ENCODE measurements at regions not wholly inside any gene's neighbourhood (a gene's known extent, or its start where the extent isn't known, plus 50 kb on each side); places are given as distances from the start of the nearest gene placed in this dataset.
"Not testable (repeated sequence)": the region's sequence is repeated elsewhere in the genome, so short reads cannot be mapped to it uniquely, and the experiment has no call there.

DNA sequence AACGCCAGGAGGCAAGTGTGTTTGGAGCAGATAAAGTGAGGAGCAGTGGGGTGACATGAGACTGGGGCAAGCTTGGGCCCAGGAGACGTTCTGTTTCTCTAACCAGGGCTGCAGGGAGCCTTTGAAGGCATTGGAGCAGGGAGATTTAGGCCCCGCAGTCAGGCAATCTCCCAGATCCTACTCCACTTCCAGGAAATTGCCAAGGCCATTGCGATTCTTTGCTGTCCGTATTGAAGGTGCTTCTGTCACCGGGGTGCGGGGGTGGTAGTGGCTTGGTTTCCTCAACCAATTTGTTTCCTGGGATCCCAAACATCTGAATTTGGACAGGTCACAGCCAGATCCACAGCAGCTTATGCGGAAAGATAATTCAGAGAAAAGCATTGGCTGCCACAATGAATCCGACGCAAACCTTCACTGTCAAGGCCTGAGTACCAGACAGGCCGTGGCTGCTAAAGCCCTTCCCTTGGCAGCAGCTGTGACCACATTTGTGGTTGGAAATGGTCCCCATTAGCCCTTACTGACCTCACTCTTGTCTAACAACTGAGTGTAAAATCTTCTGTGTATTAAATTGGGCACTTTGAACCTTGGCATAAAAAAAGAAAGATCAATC lies 385.6 kb downstream of the PTPRU start:
- TF ChIP-seq CTCF (IDR thresholded peaks at IDR 0.05) (no peak), EZH2 (IDR thresholded peaks at IDR 0.05) (no peak), EZH2phosphoT487 (IDR thresholded peaks at IDR 0.05) (no peak)
- Mint-ChIP-seq H3K27ac (no peak overlapping the region), H3K9me3 (no peaks in the 10 kb centered on the region), H3K27me3 (ENCODE audit: insufficient read depth, low read depth) (no peaks in the 10 kb centered on the region), H3K4me1 (no peaks in the 10 kb centered on the region), H3K36me3 (no peaks in the 10 kb centered on the region), H3K4me3 (no peak overlapping the region)
- no peaks in the 10 kb centered on the region for H3F3A ChIP-seq (ENCODE audit: low read depth)
- no peaks in the 10 kb centered on the region for H4K20me1 ChIP-seq (ENCODE audit: low read depth)
- no peak for DNase-seq (ENCODE audit: low spot score)
- H2AFZ ChIP-seq (replicated peaks): no peak overlapping the region
- H3K9me3 ChIP-seq (ENCODE audit: low read depth): no peaks in the 10 kb centered on the region
- H3K36me3 ChIP-seq: no peaks in the 10 kb centered on the region
- H3K27ac ChIP-seq: no peak overlapping the region
- no peaks in the 10 kb centered on the region for H3K4me1 ChIP-seq
- no peak overlapping the region for H3K9ac ChIP-seq
- H3K79me2 ChIP-seq (ENCODE audit: low read depth): no peaks in the 10 kb centered on the region
- H3K4me3 ChIP-seq: no peak overlapping the region
- H3K4me2 ChIP-seq: no peak overlapping the region
- H3K27me3 ChIP-seq: no peaks in the 10 kb centered on the region

DNA sequence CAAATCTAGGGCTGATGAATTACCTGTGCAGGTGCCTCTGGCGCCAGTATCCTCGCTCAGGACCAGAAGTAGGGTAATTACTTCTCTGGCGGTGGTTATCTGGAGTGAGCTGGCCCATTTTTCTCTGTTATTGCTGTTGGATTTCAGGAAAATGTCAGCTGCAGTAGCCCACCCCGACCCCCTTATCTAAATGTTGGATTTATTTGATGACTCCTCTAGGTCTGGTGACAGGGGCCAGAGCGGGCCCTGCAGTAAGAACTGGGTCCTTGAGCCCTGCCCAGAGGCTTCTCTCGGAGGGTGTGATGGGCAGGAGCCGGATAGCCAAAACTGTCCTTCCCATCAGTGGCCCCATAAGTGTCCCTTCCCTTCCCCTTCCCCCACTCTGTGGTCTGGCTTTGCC lies 384.3 kb downstream of the PTPRU start:
- no peaks in the 10 kb centered on the region for H4K20me1 ChIP-seq (ENCODE audit: low read depth)
- Mint-ChIP-seq H3K27me3 (ENCODE audit: insufficient read depth, low read depth) (no peaks in the 10 kb centered on the region), H3K9me3 (no peaks in the 10 kb centered on the region), H3K4me1 (no peaks in the 10 kb centered on the region), H3K27ac (no peak overlapping the region), H3K4me3 (no peak overlapping the region), H3K36me3 (no peaks in the 10 kb centered on the region)
- no peaks in the 10 kb centered on the region for H3K4me1 ChIP-seq
- no peak for DNase-seq (ENCODE audit: low spot score)
- no peak overlapping the region for H2AFZ ChIP-seq (replicated peaks)
- no peak overlapping the region for H3K27ac ChIP-seq
- H3K9ac ChIP-seq: no peak overlapping the region
- no peaks in the 10 kb centered on the region for H3K27me3 ChIP-seq
- H3K36me3 ChIP-seq: no peaks in the 10 kb centered on the region
- no peak for TF ChIP-seq CTCF (IDR thresholded peaks at IDR 0.05)
- no peak for TF ChIP-seq EZH2phosphoT487 (IDR thresholded peaks at IDR 0.05)
- no peak for TF ChIP-seq EZH2 (IDR thresholded peaks at IDR 0.05)
- H3F3A ChIP-seq (ENCODE audit: low read depth): no peaks in the 10 kb centered on the region
- no peaks in the 10 kb centered on the region for H3K9me3 ChIP-seq (ENCODE audit: low read depth)
- no peaks in the 10 kb centered on the region for H3K79me2 ChIP-seq (ENCODE audit: low read depth)
- no peak overlapping the region for H3K4me2 ChIP-seq
- H3K4me3 ChIP-seq: no peak overlapping the region

GRCh38 chr1:29607236-29607635 lies 370.9 kb downstream of the PTPRU start:
- H3K9me3 ChIP-seq (ENCODE audit: low read depth): peaks cover 17% of the 10 kb centered on the region
- no peaks in the 10 kb centered on the region for H3K4me1 Mint-ChIP-seq
- no peak overlapping the region for H3K27ac ChIP-seq
- no peak overlapping the region for H3K9ac ChIP-seq
- H4K20me1 ChIP-seq (ENCODE audit: low read depth): no peaks in the 10 kb centered on the region
- H3K9me3 Mint-ChIP-seq: peaks cover 8% of the 10 kb centered on the region
- H3K4me2 ChIP-seq: no peak overlapping the region
- H3F3A ChIP-seq (ENCODE audit: low read depth): no peaks in the 10 kb centered on the region
- H3K27ac Mint-ChIP-seq: no peak overlapping the region
- no peak overlapping the region for H3K4me3 Mint-ChIP-seq
- peaks cover 4% of the 10 kb centered on the region for H3K27me3 Mint-ChIP-seq (ENCODE audit: insufficient read depth, low read depth)
- no peak overlapping the region for H3K4me3 ChIP-seq
- H3K79me2 ChIP-seq (ENCODE audit: low read depth): no peaks in the 10 kb centered on the region
- H3K4me1 ChIP-seq: no peaks in the 10 kb centered on the region
- H3K27me3 ChIP-seq: no peaks in the 10 kb centered on the region
- no peak for TF ChIP-seq EZH2 (IDR thresholded peaks at IDR 0.05)
- no peak for TF ChIP-seq EZH2phosphoT487 (IDR thresholded peaks at IDR 0.05)
- no peak for TF ChIP-seq CTCF (IDR thresholded peaks at IDR 0.05)
- no peak for DNase-seq (ENCODE audit: low spot score)
- no peaks in the 10 kb centered on the region for H3K36me3 Mint-ChIP-seq
- no peaks in the 10 kb centered on the region for H3K36me3 ChIP-seq
- H2AFZ ChIP-seq (replicated peaks): no peak overlapping the region

DNA sequence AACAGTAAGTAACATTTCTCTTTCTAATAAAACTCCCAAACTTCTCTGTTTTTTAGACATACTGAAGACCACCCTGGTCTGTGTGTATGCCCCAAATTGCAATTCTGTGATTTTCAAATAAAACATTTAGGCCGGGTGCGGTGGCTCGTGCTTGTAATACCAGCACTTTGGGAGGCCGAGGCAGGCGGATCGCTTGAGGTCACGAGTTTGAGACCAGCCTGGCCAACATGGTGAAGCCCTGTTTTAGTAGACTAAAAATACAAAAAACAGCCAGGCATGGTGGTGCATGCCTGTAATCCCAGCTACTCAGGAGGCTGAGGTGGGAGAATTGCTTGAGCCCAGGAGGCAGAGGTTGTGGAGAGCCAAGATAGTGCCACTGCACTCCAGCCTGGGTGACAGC lies 368.5 kb downstream of the PTPRU start:
- peaks cover 17% of the 10 kb centered on the region for H3K9me3 ChIP-seq (ENCODE audit: low read depth)
- not testable (repeated sequence) for H3K36me3 ChIP-seq; H3K9ac ChIP-seq; H3K4me1 Mint-ChIP-seq; H3K4me3 Mint-ChIP-seq; DNase-seq (ENCODE audit: low spot score); H3K4me1 ChIP-seq; H3K79me2 ChIP-seq (ENCODE audit: low read depth); H3K36me3 Mint-ChIP-seq; H4K20me1 ChIP-seq (ENCODE audit: low read depth); H3K9me3 Mint-ChIP-seq; H3K27me3 ChIP-seq; H3K27ac Mint-ChIP-seq; H3K4me2 ChIP-seq; H2AFZ ChIP-seq (replicated peaks); H3K4me3 ChIP-seq; H3F3A ChIP-seq (ENCODE audit: low read depth); H3K27me3 Mint-ChIP-seq (ENCODE audit: insufficient read depth, low read depth); H3K27ac ChIP-seq

Data from neural progenitor cell (in vitro differentiated cells).